OCI-M1 (cell line): ENCODE measurements at regions not wholly inside any gene's neighbourhood (a gene's known extent, or its start where the extent isn't known, plus 50 kb on each side); places are given as distances from the start of the nearest gene placed in this dataset.
"Not testable (repeated sequence)": the region's sequence is repeated elsewhere in the genome, so short reads cannot be mapped to it uniquely, and the experiment has no call there.

ENCODE experiments used
- DNase-seq: peaks from one replicate; lab custom pipeline; 2025; lab: John Stamatoyannopoulos, UW

DNA sequence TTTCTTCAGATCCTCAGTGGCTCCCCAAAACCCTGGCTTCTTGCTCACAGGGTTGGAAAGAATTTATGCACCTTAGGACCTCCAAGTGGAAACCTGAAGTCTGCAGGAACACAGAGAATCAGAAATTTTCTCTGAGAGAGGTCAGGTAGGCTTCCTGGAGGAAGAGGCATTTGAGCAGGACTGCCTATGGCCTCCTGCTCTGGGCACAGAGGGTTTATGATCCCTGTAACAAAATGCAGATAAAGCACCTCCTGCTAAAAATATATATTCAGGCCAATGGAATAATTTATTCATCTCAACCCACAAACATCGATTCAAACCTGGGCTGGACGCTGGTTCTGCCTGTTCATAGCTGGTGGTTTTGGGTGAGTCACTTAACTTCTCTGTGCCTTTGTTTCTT, 68.1 kb upstream of the FGF3 start:
- DNase-seq: no peak

GRCh38 chr11:69887841-69888427, 68.7 kb upstream of the FGF3 start:
- DNase-seq: no peak

- peak; percentile 95 for DNase-seq
Observed at GRCh38 chr11:69888483-69889181, 69.4 kb upstream of the FGF3 start.

GRCh38 chr11:69889400-69890318, 70.4 kb upstream of the FGF3 start:
- DNase-seq: no peak

GRCh38 chr11:69890476-69890875, 71.3 kb upstream of the FGF3 start:
- no peak for DNase-seq

- no peak for DNase-seq
Observed at GRCh38 chr11:69891421-69892236, 72.4 kb upstream of the FGF3 start.

- DNase-seq: peak; percentile 55
Observed at GRCh38 chr11:69892237-69892985, 73.2 kb upstream of the FGF3 start.

GRCh38 chr11:69892986-69893555, 73.9 kb upstream of the FGF3 start:
- no peak for DNase-seq

DNA sequence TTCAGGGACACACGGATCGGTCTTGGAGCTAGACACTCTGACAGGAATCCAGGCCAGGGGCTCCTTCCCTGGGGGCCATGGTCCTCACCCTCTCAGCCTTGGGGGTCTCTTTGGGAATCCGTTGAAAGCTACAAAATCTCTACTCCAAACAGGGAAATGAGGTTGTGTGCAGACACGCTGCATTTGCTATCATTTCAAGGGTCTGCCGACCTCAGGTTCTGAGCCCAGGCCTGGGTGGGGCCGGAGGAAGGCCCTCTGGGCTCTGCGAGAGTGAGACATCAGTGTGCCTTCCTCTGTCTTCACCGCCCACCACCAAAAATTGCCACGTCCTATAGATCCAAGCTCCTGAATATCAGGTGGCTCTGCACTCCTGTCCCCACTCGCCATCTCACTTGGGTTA, 74.4 kb upstream of the FGF3 start:
- no peak for DNase-seq

GRCh38 chr11:69894181-69894611, 75.0 kb upstream of the FGF3 start:
- DNase-seq: no peak

GRCh38 chr11:69894648-69895047, 75.4 kb upstream of the FGF3 start:
- DNase-seq: no peak

GRCh38 chr11:69896250-69896649, 77.0 kb upstream of the FGF3 start:
- no peak for DNase-seq

DNA sequence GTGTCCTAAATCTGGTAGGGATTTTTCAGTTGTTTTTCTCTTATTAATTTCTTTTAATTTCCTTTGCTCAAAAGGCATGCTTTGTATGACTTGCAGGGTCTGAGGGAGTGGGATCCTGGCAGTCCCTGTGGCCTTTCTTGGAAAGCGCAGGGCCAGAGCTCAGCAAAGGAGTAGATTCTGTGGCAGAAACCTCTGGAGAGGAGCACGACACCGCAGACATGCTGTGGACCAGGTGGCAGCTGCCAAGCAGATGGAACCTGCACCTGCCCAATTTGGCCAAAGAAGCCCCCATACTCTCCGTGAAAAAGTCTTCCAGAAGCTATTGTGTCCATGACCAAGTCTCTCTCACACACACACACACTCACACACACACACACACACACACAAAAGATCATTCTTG, 78.9 kb upstream of the FGF3 start:
- no peak for DNase-seq

GRCh38 chr11:69899957-69900821, 81.0 kb upstream of the FGF3 start:
- no peak for DNase-seq

DNA sequence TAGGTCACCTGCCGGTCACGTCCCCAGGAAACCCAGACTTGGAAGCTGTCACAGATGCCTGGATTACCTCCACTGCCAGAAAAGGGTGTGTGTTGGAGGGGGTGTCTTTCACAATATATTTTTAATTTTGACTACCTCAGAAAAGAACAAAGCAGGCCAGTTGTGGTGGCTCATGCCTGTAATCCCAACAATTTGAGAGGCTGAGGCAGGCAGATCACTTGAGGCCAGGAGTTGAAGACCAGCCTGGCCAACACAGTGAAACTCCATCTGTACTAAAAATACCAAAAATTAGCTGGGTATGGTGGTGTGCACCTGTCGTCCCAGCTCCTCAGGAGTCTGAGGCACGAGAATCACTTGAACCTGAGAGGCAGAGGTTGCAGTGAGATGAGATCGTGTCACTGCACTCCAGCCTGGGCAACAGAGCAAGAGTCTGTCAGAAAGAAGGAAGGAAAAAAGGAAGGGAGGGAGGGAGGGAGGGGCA, 81.6 kb upstream of the FGF3 start:
- DNase-seq: not testable (repeated sequence)

DNA sequence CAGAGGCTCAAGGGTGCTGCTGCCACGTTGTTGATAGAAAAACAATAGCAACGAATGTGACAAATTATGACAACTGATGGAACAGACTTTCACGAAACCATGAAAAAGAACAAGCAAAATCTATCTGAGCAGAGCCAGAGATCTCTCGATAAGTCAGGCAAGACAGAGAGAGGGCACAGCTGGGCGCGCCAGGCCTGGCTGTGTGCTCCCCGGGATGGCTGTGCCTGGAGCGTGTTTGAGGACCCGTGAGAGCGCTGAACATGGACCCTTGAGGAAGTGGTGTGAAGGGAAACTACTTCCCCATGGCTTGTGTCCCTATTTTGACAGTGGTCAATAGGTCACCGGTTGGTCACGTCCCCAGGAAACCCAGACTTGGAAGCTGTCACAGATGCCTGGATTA, 83.1 kb upstream of the FGF3 start:
- DNase-seq: no peak

DNA sequence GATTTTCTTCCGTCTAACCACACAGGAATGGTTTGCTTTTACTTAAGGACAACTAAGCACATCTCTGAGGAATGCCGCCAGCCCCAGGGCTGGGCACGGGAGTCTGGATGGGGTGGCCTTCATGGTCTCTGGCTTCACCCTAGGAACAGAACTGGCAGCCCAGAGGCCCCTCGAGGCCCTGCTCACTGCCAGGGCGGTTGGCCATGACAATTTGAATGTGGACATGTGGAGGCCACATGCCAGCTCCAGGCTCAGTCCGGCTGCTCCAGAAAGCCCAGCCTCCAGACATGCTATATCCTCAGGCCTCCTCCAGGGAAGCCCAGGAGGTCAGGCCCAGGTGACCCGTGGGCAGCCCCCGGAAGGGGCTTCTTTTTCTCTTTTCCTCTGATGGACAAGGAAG, 84.0 kb upstream of the FGF3 start:
- DNase-seq: no peak

DNA sequence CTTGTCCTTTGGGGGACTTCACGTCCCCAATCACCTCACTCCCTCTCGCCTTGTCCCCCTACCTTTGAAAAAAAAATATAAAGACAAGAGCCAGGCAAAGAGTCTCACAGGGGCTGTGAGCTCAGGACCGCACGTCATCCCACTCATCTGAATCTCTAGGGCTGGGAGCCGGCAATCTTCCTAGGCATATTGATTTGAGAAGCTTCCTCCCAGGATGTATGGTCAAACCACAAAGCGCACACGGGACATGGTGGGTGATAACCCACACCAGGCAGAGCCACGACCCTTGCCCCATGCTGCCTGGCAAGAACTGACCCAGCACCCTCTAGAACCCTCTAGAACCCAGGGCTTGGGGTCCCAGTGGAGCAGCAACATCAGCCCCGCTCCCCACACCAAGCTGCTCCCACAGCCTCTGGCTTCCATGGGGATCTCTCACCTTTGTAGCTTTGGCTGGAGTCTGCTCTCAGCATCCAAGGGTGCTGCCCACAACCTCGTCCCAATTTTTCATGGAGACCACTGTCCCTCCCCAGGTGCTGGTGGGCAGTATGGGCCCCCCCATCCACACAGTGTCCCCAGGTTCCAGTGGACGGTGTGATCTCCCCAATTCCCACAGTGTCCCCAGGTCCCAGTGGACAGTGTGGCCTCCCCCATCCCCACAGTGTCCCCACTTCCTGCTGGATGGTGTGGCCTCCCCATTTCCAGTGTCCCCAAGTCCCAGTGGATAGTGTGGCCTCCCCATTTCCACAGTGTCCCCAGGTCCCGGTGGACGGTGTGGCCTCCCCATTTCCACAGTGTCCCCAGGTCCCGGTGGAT, 85.2 kb upstream of the FGF3 start:
- peak; percentile 71 for DNase-seq

DNA sequence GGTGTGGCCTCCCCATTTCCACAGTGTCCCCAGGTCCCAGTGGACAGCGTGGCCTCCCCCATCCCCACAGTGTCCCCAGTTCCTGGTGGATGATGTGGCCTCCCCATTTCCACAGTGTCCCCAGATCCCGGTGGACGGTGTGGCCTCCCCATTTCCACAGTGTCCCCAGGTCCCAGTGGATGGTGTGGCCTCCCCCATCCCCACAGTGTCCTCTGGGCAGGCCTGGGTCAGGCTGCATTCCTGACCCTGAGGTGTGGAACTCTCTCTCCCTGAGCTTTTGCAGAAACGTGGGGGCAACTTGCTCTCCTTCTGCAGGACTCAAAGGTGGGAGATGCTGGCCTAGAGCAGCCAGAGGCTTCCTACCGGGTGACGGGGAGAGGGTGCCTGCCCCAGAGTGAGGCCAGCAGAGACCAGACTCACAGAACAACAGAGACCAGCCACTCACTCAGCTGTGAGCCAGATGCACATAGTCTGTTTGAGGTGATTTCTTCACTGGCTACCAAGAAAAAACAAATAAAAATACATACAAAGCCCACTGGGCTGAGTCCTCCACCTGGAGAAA, 85.8 kb upstream of the FGF3 start:
- no peak for DNase-seq
